ENCODE measurements at regions not wholly inside any gene's neighbourhood (a gene's known extent, or its start where the extent isn't known, plus 50 kb on each side); places are given as distances from the start of the nearest gene placed in this dataset.

- 48% methylated on average over 3 of the region's 3 CpGs for WGBS (ENCODE audit: insufficient coverage, low coverage, low lambda C conversion rate, missing lambda C conversion rate)
- no peaks in the 10 kb centered on the region for H3K27me3 ChIP-seq
- TF ChIP-seq CTCF (IDR thresholded peaks at IDR 0.05), result no peak
- TF ChIP-seq POLR2A (IDR thresholded peaks at IDR 0.05), result no peak
- H3K36me3 ChIP-seq, result no peaks in the 10 kb centered on the region
- H3K4me1 ChIP-seq, result no peaks in the 10 kb centered on the region
- intact Hi-C loops (cut with DNase I), result no loop called here
- ATAC-seq, result no peak
- H3K9me3 ChIP-seq, result no peaks in the 10 kb centered on the region
- no peak overlapping the region for H3K4me3 ChIP-seq
- H3K27ac ChIP-seq, result no peak overlapping the region
- no peak for DNase-seq
These were observed 376.7 kb downstream of the LIG4 start for GRCh38 chr13:107838588-107839161.

- no peaks in the 10 kb centered on the region for H3K9me3 ChIP-seq
- no peaks in the 10 kb centered on the region for H3K4me1 ChIP-seq
- DNase-seq (no peak), ATAC-seq (no peak)
- H3K27ac ChIP-seq, result no peak overlapping the region
- no peaks in the 10 kb centered on the region for H3K27me3 ChIP-seq
- no peak overlapping the region for H3K4me3 ChIP-seq
- TF ChIP-seq CTCF (IDR thresholded peaks at IDR 0.05), result no peak
- no peak for TF ChIP-seq POLR2A (IDR thresholded peaks at IDR 0.05)
- 50% methylated on average over 6 of the region's 6 CpGs for WGBS (ENCODE audit: insufficient coverage, low coverage, low lambda C conversion rate, missing lambda C conversion rate)
- intact Hi-C loops (cut with DNase I), result no loop called here
- H3K36me3 ChIP-seq, result no peaks in the 10 kb centered on the region
These were observed 378.7 kb downstream of the LIG4 start for GRCh38 chr13:107836685-107837084.

- no peak for ATAC-seq
- intact Hi-C loops (cut with DNase I), result no loop called here
- H3K9me3 ChIP-seq, result no peaks in the 10 kb centered on the region
- no peak for TF ChIP-seq POLR2A (IDR thresholded peaks at IDR 0.05)
- no peak for TF ChIP-seq CTCF (IDR thresholded peaks at IDR 0.05)
- no peaks in the 10 kb centered on the region for H3K4me1 ChIP-seq
- WGBS (ENCODE audit: insufficient coverage, low coverage, low lambda C conversion rate, missing lambda C conversion rate), result 59% methylated on average over 4 of the region's 4 CpGs
- H3K4me3 ChIP-seq, result no peak overlapping the region
- no peaks in the 10 kb centered on the region for H3K27me3 ChIP-seq
- no peaks in the 10 kb centered on the region for H3K36me3 ChIP-seq
- no peak overlapping the region for H3K27ac ChIP-seq
- DNase-seq, result no peak
These were observed 379.9 kb downstream of the LIG4 start for GRCh38 chr13:107835339-107836018.

- H3K4me1 ChIP-seq, result no peaks in the 10 kb centered on the region
- ATAC-seq, result no peak
- no peaks in the 10 kb centered on the region for H3K9me3 ChIP-seq
- 47% methylated on average over 5 of the region's 5 CpGs for WGBS (ENCODE audit: insufficient coverage, low coverage, low lambda C conversion rate, missing lambda C conversion rate)
- H3K27ac ChIP-seq, result no peak overlapping the region
- H3K4me3 ChIP-seq, result no peak overlapping the region
- no peaks in the 10 kb centered on the region for H3K27me3 ChIP-seq
- no peak for TF ChIP-seq POLR2A (IDR thresholded peaks at IDR 0.05)
- no peak for TF ChIP-seq CTCF (IDR thresholded peaks at IDR 0.05)
- intact Hi-C loops (cut with DNase I), result no loop called here
- H3K36me3 ChIP-seq, result no peaks in the 10 kb centered on the region
- DNase-seq, result no peak
These were observed 380.6 kb downstream of the LIG4 start for GRCh38 chr13:107834717-107835116.
